Amygdala (tissue), 56 donors: ENCODE measurements at regions not wholly inside any gene's neighbourhood (a gene's known extent, or its start where the extent isn't known, plus 50 kb on each side); places are given as distances from the start of the nearest gene placed in this dataset.

Experiments used
- DNase-seq, 56 donors: peaks; one replicate each; lab custom pipeline; 2025; lab: John Stamatoyannopoulos, UW

- no peak for DNase-seq
These were observed 218.6 kb upstream of the FOXN3 start for GRCh38 chr14:89635615-89636014.

GRCh38 chr14:89634037-89634436 lies 217.0 kb upstream of the FOXN3 start:
- no peak for DNase-seq

GRCh38 chr14:89630101-89630829 lies 213.2 kb upstream of the FOXN3 start:
- DNase-seq, result no peak

GRCh38 chr14:89629383-89629782 lies 212.3 kb upstream of the FOXN3 start:
- DNase-seq, result no peak

GRCh38 chr14:89628521-89628920 lies 211.5 kb upstream of the FOXN3 start:
- no peak for DNase-seq

- DNase-seq, result no peak
These were observed 209.3 kb upstream of the FOXN3 start for GRCh38 chr14:89626233-89626806.

- no peak for DNase-seq
These were observed 208.7 kb upstream of the FOXN3 start for GRCh38 chr14:89625731-89626232.

GRCh38 chr14:89625244-89625713 lies 208.2 kb upstream of the FOXN3 start:
- DNase-seq, result peak in 30 of 56 donors; percentile 7 to 73 (median 26)

- no peak for DNase-seq
These were observed 207.6 kb upstream of the FOXN3 start for GRCh38 chr14:89624500-89625156.

- no peak for DNase-seq
These were observed 205.0 kb upstream of the FOXN3 start for GRCh38 chr14:89621791-89622638.

- DNase-seq, result no peak
These were observed 204.0 kb upstream of the FOXN3 start for GRCh38 chr14:89621009-89621421.

GRCh38 chr14:89620436-89620835 lies 203.4 kb upstream of the FOXN3 start:
- no peak for DNase-seq

GRCh38 chr14:89619596-89619995 lies 202.6 kb upstream of the FOXN3 start:
- DNase-seq, result no peak

GRCh38 chr14:89618811-89619551 lies 201.9 kb upstream of the FOXN3 start:
- DNase-seq, result peak in 42 of 56 donors; percentile 11 to 75 (median 44)

- no peak for DNase-seq
These were observed 201.3 kb upstream of the FOXN3 start for GRCh38 chr14:89618330-89618708.

- DNase-seq, result peak in 32 of 56 donors; percentile 6 to 73 (median 26)
These were observed 200.7 kb upstream of the FOXN3 start for GRCh38 chr14:89617481-89618329.

- no peak for DNase-seq
These were observed 199.9 kb upstream of the FOXN3 start for GRCh38 chr14:89616852-89617341.

GRCh38 chr14:89616425-89616824 lies 199.4 kb upstream of the FOXN3 start:
- no peak for DNase-seq

GRCh38 chr14:89615421-89615820 lies 198.4 kb upstream of the FOXN3 start:
- no peak for DNase-seq
